ENCODE measurements at regions not wholly inside any gene's neighbourhood (a gene's known extent, or its start where the extent isn't known, plus 50 kb on each side); places are given as distances from the start of the nearest gene placed in this dataset.

GRCh38 chr11:15625691-15626090 lies 511.0 kb downstream of the INSC start:
- DNase-seq, result no peak

- no peak for DNase-seq
These were observed 512.8 kb downstream of the INSC start for GRCh38 chr11:15627560-15627959.

GRCh38 chr11:15629690-15630321 lies 515.1 kb downstream of the INSC start:
- DNase-seq, result no peak

- no peak for DNase-seq
These were observed 516.2 kb downstream of the INSC start for GRCh38 chr11:15630896-15631295.

GRCh38 chr11:15635521-15635920 lies 520.8 kb downstream of the INSC start:
- DNase-seq, result no peak

- DNase-seq, result no peak
These were observed 521.9 kb downstream of the INSC start for GRCh38 chr11:15636521-15637089.

- no peak for DNase-seq
These were observed 523.7 kb downstream of the INSC start for GRCh38 chr11:15638386-15638787.

- DNase-seq, result no peak
These were observed 525.6 kb downstream of the INSC start for GRCh38 chr11:15640318-15640717.

- no peak for DNase-seq
These were observed 526.7 kb downstream of the INSC start for GRCh38 chr11:15641271-15642045.

- no peak for DNase-seq
These were observed 530.5 kb downstream of the INSC start for GRCh38 chr11:15645201-15645600.

- no peak for DNase-seq
These were observed 534.8 kb downstream of the INSC start for GRCh38 chr11:15649371-15650104.

- DNase-seq, result peak; percentile 86
These were observed 535.6 kb downstream of the INSC start for GRCh38 chr11:15650105-15650938.

GRCh38 chr11:15651033-15651432 lies 536.3 kb downstream of the INSC start:
- no peak for DNase-seq

GRCh38 chr11:15651816-15652215 lies 537.1 kb downstream of the INSC start:
- DNase-seq, result no peak

- DNase-seq, result no peak
These were observed 538.5 kb downstream of the INSC start for GRCh38 chr11:15653191-15653710.

- no peak for DNase-seq
These were observed 539.7 kb downstream of the INSC start for GRCh38 chr11:15654451-15654850.

GRCh38 chr11:15655552-15655951 lies 540.8 kb downstream of the INSC start:
- DNase-seq, result no peak

- DNase-seq, result no peak
These were observed 542.5 kb downstream of the INSC start for GRCh38 chr11:15657264-15657663.

- no peak for DNase-seq
These were observed 545.8 kb downstream of the INSC start for GRCh38 chr11:15660496-15660895.

- DNase-seq, result no peak
These were observed 547.6 kb downstream of the INSC start for GRCh38 chr11:15662285-15662684.

- peak; percentile 48 for DNase-seq
These were observed 549.1 kb downstream of the INSC start for GRCh38 chr11:15663777-15664218.

- DNase-seq, result no peak
These were observed 550.7 kb downstream of the INSC start for GRCh38 chr11:15665368-15665871.
